Head of caudate nucleus (tissue), 42 donors: ENCODE measurements at regions not wholly inside any gene's neighbourhood (a gene's known extent, or its start where the extent isn't known, plus 50 kb on each side); places are given as distances from the start of the nearest gene placed in this dataset.
A peak's percentile ranks its signal among the peaks of the same experiment; 100 is the strongest.

ENCODE experiments used
- DNase-seq, 42 donors: peaks; one replicate each; pipeline versions ENCODE4 v3.0.0 to v3.0.0-alpha.2; 2020 to 2021; ENCODE audit warnings: mixed read lengths in 7 of 42
- intact Hi-C: fragments of 100-400 bp; cut with DNase I; formaldehyde crosslinking; loops from one replicate; pipeline ENCODE4 v1.15.0; 2022

DNA sequence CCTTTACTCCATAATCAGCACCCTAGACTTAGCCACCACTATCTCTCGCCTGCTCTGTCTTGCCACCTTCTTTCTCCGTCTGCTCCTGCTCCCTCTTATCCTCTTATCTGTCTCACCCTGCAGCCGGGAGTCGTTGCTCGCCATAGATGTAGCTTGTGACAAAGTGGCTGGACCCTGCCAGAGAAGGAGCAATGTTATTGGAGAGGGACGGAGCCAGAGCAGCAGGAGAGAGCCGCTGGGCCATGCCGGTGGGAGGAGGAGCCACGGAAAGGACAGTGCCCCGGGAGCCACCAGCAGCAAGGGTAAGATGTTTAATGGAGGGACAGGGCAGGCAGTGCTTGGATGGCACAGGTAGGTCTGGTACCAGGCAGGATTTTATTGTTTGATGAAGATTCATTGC is 137.3 kb downstream of the SEC61B start:
- intact Hi-C loops, result no loop called here
- no peak for DNase-seq

DNA sequence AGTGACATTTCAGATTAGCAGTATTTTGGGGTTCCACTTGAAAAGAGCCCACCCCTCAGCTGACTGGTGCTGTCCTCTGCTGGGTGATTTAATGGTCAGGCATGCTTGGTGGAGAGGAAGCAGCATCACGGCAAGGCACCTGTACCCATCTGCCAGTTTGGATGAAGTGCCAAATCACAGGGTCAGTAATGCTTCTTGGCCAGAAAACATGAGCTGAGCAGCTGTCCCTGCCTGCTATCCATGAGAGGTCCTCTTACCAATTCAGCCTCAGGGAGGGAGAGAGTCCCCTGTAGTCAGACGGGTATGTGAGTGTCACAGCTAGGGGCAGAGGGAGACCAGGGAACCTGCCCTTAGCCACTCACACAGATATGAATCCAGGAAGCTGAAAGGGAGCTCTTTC is 137.9 kb downstream of the SEC61B start:
- DNase-seq, result no peak
- intact Hi-C loops, result no loop called here

DNA sequence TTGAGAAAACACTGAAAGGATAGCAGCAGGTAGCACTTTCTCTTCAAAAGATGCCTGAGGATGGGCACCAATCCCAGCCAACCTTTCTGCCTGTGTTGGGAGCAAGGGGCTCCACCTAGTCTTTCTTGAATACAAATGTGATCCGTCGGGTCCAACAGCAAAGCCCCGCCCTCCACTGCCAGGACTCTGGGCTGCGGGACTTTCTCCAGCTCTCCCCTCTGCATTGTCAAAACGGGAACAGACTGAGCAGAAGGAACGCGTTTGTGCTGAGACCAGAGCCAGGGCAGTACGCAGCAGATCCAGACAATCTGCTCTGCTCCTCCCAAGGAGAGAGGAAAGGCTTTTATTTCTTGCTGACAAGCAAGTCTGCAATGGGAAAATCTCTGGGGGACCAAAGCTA is 139.7 kb downstream of the SEC61B start:
- peak in 4 of 42 donors; percentile 11 to 21 (median 16) for DNase-seq
- intact Hi-C loops, result no loop called here

DNA sequence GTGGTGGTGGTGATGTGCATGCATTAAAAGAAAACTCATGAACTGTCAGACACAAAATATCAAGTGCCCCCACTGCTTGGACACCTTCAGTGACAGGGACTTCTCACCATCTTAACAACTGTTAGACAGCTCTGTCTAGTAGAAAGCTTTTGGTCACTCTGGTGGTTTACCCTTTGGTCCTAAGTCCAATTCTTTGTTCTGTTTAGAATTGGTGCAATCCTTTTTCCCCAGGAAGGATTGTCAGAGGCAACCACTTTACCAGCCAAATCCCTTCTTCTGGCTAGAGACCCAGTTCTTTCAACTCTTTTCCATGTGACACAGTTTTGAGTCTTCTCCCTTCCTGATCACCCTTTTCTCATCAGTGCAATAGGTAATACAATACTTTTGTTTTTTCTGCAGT is 140.2 kb downstream of the SEC61B start:
- intact Hi-C loops, result no loop called here
- DNase-seq, result no peak

DNA sequence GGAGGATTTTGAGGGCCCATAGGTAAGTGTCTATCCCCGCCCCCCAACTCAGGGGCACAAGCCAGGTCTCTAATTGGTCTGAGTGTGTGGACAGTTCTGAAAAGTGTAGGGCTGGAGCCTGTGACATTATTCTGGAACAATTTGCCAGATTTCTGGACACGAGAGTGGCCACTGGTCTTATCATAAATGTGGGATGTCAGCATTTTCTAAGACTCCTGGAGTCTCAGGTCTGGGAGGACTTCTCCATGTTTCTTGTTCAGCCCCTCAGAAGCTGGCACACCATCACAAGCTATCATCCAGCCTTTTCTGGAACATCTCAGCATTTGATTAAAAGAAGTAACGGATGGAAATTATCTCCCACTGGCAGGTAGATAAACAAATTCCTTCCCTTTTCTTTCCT is 141.4 kb downstream of the SEC61B start:
- intact Hi-C loops, result no loop called here
- DNase-seq, result no peak

DNA sequence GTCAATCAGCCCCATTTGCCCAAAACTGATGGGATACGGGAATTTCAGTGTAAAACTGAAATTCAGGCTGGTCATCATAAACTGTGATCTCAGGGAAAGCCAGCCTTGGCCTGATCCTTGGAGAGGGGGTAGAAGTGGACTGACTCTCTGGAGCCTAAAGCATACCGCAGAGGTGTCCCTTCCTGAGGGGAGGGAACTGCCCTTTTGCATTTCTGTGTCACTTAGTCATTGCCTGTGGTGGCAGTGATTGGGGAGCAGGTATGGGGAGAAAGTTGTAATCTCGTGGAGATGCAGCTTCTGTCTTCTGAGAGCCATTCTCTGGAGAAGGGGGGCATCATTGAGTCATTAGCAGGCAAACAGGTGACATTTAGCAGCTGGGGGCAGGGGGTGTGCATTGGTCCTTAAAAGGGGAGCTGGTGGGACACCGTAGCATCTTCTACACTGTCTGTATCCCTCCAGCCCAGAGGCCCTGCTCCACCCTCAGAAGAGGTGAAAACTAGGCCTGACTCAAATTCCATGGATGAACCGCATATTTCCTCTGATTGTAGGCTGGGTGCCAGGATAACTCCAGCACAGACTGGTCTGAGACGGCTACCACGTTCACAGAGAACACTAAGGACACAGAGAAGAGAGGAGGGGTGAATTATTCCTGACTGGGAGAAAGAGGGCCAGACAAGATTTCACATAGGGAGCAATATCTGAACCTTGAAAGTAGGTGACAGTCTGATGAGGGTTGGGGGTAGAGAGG is 143.3 kb downstream of the SEC61B start:
- intact Hi-C loops, result no loop called here
- no peak for DNase-seq

DNA sequence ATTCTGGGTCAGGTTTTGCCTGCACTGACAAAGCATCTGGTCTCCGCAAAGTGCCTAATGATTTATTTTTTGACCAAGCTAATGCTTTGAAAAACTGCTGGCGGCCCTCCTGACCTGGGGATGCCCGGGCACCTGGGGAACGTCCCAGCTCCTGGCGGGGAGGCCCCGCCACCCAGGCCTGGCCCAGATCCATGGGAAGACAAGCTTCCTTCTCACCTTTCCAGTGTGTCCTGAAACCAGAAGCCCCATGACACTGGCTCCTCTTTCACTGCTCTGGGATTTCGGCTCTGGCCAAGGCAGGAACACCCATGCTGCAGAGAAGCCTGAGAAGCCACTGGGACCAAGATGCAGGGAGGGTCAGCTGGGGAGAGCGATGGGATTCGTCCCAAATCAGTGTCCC is 144.1 kb downstream of the SEC61B start:
- no peak for DNase-seq
- intact Hi-C loops, result no loop called here

DNA sequence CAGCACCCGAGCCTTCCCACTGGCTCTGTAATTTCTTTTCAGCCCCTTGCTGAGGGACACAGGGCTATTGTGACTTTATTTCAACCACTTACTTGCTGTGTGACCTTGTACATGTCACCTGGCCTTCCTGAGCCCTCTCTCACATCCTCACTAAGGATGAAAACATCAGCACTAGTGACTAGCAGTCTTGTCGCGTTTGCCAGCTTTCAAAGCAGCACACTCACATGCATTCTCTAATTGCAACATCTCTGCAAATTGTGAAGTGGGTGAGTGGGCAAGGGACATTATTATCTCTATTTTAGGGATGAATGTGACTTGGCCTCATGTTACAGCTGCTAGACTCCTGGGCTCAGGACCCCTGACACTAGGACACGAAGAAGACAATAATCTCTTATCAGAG is 144.5 kb downstream of the SEC61B start:
- DNase-seq, result no peak
- intact Hi-C loops, result no loop called here

DNA sequence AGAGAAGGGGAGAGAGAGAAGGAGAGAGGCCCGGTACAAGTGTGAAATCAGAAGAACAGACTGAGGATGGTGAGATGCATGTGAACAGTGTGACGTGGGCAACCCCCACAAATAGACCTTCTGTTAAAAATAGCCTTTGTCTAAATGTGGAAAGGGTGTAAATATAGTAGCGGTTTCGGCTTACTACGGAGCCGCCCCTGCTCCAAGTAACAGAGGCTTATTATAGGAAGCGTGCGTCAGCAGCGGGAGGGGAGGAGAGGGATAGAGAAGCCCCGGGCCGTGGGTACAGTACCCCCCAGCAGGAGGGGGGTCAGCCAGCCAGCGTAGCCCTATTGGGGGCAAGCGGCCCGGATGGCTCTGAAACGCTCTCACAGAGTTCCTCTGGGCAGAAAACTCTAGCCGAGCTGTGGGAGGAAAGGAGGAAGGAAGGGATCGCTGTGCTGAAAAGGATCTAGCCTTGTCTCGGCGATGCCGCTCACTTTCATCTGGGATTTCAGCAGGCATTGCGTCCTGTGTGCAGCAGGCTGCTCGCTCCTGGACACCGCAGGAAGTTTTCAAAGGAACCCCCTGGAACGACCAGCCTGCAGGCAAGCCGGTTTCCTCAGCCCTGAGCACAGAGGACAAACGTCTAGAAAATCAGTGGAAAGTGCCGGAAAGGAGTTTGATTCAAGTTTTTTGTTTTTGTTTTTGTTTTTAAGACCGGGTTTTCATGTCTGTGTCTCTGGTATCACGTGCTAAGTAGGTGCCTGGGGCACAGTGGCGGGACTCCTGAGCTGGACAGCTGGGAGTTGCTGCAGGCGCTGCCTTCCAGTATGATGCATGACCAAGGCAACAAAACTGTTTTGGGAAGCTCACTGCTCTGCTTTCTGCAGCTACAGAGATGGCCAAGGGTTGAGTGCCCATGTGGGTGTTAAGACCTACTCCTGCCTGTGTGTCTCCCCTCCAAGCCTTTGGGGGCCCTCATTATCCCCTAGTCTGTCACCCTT is 146.6 kb downstream of the SEC61B start:
- intact Hi-C loops, result no loop called here

DNA sequence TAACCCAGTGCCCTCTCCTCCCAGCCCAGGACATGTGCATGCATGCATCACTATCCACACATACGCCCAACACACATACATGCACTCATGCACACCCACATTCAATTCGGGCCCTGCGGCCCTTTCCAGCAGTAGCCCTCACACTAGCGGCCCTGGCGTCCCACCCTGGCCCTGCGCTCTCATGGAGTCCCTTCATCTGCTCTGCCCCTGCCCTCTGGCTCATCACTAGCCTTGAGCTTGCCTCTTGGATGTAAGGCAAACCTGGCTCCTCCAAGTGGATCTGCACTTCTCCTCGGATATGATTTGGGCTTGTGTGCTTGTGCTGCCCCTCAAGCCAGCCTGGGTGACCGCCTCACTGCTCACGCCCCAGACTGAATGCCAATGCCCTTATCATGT is 147.2 kb downstream of the SEC61B start:
- intact Hi-C loops, result no loop called here
- DNase-seq, result no peak

More for the DNA sequence above, 146.6 kb downstream of the SEC61B start:
- DNase-seq, result peak in 41 of 42 donors; percentile 12 to 71 (median 37)

DNA sequence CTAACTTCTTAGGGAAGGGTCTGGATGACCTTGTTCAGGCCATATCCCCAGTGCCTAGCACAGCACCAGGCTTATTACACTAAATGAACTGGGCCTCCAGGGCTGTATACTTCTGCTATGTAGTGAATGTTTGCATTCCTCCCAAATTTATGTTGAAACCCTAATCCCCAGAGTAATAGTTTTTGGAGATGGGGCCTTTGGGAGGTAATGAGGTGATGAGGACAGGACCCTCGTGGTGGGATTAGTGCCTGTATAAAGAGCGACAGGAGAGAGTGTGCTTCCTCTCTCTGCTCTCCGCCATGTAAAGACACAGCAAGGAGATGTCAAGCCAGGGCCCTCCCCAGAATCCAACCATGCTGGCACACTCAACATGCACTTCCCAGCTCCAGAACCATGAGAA is 148.3 kb downstream of the SEC61B start:
- intact Hi-C loops, result no loop called here
- DNase-seq, result no peak

DNA sequence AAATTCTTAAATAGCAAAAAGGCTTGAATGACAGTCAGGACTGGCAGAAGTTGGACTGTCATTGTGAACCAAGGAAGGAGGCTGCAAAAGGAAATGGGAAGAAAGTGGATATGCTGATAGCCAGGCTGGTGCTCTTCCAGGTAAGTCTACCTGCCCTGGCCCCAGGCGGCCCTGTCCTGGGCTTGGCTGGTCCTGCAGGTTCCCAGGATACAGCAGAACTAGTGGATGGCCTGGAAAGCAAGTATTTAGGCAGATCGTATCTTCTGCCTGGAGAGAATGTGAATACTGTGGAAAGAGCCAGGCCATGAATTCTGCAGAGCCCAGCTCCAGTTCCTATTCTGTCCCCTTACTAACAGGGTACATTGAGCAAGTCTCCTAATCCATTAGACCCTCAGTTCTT is 149.3 kb downstream of the SEC61B start:
- DNase-seq, result no peak
- intact Hi-C loops, result no loop called here

DNA sequence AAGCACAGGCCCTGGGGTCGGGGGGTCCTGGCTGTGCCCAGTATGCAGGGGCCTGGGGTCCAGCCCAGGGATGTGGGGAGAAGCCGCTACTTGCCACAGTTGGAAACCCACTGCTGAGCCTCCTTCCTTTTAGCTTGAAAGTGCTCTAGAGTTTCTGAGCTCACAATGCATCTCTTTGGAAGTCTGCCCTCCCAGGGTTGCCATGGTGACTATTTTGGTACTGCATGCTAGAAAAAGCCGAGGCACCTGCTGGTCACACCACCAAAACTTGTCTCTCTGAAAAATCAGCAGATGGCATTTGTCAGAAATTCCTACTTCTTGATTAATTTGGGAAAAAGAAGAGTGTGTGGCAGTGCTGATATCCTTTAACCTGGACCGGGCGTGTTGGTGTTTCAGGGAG is 151.8 kb downstream of the SEC61B start:
- intact Hi-C loops, result no loop called here
- peak in 6 of 42 donors; percentile 17 to 46 (median 24) for DNase-seq

DNA sequence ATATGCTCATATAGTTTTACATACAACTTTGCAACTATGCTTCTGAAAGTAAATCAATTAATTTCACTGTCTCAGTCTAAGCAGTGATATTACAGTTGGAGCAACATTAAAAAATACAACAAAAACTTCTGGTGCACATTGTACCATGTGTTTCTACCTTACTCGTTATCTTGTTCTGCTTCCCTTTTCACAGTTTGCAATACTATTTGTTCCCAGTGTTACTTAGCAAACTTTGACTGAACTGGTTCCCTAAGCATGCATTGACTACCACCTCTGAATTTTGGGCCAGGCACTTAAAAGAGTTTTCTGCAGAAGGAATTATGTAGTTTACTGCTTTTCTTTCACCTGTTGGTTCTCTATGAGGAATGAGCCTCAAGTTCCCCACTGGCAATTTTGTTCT is 152.7 kb downstream of the SEC61B start:
- intact Hi-C loops, result no loop called here
- DNase-seq, result no peak

DNA sequence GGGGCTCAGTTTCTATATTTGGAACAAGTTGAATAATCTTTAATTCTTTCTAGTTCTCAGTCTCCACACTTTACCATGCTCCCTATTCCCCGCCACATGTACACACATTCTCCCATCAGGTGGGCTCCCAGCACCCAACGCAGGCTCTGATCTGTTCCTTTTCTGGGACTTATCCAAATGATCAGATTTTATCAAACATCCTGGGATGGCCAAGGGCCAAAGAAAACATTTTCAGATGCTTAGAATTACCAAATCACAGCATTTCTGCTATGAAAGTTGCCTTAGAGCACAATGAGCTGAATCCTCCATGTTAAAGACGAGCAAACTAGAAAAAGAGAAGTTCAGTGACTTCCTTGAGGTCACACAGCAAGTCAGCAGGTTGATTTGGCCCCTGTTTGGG is 153.4 kb downstream of the SEC61B start:
- intact Hi-C loops, result no loop called here

DNA sequence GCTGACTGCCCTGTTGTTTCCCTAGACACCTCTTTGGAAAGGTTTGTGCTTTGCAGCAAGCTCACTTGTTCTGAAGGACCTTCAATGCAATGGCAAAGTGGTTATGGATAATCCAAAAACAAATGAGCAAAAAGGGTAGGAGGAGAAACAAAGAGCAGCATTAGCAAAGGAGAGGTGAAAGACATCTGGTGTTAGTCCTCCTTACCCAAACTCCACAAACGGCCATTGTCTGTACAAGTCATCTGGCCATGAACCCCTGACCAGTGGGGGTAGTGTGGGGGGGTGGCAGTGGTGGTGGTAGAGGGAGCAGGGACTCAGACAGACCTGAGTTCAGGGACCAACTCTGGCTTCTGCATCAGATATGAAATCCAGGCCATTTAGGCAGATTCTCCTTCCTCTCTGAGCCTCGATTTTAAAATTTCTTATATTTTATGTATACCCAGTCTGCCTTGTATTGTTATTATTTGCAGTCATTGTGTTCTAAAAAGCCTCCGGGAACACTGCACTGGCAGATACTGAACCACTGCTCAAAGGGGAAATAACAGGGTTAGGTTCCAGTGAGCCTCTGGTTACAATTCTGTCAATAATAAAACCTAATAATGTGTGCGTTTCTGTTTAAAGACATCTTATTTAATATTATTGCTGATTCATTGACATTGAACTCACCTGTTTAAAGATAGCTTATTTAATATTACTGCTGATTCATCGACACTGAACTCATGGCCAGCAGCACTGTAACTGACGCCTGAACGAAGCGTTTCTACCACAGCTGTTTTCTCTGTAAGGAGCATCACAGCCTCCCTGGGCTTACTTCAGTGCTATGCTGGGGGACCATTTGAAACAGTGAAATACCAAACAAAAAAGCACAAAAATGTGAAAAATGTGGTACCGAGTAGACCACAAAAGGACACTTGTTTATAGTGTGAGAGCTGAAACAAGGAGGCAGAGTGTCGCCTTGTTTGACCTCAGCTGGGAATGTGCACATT is 156.0 kb downstream of the SEC61B start:
- no peak for DNase-seq
- intact Hi-C loops, result no loop called here

More for the DNA sequence above, 153.4 kb downstream of the SEC61B start:
- DNase-seq, result no peak

DNA sequence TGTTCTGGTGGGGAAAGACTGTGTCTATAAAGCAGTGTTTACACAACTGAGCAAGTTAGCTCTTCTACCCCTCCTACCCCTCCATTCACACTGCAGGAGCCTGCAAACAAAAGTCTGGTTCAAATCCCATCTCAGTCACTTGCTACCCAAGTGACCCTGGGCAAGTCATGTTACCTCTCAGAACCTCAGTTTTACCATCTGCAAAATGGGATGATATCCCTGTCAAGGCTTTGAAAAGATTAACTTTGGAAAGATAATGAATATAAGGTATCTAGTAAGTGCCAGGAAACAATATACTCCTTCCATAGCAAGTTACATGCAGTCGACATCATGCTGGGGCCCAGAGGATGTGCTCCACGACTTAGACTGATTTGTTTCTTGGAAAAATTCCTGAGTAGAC is 161.5 kb downstream of the SEC61B start:
- no peak for DNase-seq
- intact Hi-C loops, result no loop called here

DNA sequence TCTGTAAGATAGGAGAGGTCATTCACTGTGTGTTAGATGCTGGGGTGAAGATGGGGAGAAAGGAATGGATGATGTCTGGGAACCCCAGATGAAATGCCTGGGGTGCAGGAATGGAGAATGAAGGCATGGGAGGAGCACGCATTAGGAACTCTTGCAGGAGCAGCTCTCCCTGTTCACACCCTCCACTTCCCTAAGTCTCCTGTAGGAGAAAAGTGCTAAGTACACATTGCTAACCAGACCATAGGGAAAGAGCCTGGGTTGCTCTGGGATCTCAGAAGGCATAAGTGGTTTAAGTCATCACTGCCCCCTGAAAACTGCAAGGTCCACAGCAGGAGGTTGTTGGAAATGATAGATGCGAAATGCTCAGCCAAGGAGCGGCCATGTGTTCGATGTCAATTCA is 163.1 kb downstream of the SEC61B start:
- intact Hi-C loops, result no loop called here

DNA sequence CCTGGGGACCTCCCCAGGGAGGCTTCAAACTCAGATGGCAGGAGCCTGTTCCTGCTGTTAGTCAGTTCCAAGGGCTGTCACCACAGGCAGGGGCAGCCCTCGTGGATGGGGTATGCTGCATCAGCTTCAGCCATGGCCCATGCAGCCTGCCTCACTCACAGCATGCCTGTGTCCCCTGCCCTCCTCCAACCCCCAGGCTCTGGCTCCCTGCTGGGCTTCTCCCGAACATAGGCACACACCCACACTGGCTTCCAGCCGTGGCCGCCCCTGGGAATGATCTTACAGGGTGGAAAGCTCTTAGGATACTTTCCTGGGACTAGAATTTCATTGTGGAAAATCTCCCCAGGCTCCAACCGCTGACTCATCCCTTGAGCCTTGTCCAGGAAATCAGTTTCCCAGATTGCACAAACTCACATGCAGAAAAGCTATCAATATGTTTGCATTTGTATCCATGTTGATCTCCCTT is 163.8 kb downstream of the SEC61B start:
- DNase-seq, result no peak
- intact Hi-C loops, result no loop called here

More for the DNA sequence above, 163.1 kb downstream of the SEC61B start:
- no peak for DNase-seq
